Suppressor macrophage treated with lipopolysaccharide for 4 hours (primary cell): ENCODE measurements at regions not wholly inside any gene's neighbourhood (a gene's known extent, or its start where the extent isn't known, plus 50 kb on each side); places are given as distances from the start of the nearest gene placed in this dataset.
"Not testable (repeated sequence)": the region's sequence is repeated elsewhere in the genome, so short reads cannot be mapped to it uniquely, and the experiment has no call there.

Source experiments
- DNase-seq: peaks from one replicate; pipeline ENCODE4 v3.0.0-alpha.2; 2020

DNA sequence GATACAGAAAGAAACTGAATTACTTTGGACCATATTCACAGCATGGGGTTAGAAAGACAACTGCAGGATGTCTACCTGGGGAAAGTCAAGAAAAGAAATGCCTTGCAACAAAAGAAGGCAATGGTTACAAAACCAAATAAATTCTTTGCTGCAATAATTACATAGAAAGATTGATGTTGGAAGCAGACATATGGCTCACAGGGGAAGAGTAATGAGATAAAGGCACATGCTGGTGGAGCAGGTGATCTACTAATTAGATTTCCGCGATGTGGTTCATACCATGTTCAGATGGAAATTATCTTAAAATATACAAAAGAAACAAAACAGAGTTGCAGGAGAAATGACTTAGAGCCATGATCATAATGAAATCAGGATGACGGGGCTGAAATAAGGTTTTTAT is 718.8 kb upstream of the PKDCC start:
- no peak for DNase-seq

DNA sequence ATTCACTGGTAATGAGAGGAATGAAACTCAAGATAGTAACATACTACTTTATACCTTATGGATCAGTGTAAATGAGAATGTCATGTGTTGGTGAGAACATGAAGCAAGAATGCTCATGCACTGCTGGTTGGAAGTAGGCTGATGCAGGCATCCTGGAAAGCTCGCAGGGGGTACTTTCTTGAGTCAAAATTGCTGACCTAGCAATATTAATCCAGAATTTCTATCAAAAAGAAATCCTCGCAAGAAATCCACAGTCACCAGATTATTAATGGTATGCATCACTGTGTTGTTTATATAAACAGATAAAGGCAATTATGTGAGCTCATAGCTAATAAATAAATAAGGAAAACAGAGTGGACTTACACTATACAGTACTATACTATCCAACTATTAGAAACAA is 713.7 kb upstream of the PKDCC start:
- DNase-seq = no peak

DNA sequence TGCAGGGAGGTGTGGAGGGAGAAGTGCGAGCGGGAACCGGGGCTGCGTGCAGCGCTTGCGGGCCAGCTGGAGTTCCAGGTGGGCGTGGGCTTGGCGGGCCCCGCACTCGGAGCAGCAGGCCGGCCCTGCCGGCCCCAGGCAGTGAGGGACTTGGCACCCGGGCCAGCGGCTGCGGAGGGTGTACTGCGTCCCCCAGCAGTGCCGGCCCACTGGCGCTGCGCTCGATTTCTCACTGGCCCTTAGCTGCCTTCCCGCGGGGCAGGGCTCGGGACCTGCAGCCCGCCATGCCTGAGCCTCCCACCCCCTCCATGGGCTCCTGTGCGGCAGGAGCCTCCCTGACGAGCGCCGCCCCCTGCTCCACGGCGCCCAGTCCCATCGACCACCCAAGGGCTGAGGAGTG is 712.2 kb upstream of the PKDCC start:
- DNase-seq = not testable (repeated sequence)

DNA sequence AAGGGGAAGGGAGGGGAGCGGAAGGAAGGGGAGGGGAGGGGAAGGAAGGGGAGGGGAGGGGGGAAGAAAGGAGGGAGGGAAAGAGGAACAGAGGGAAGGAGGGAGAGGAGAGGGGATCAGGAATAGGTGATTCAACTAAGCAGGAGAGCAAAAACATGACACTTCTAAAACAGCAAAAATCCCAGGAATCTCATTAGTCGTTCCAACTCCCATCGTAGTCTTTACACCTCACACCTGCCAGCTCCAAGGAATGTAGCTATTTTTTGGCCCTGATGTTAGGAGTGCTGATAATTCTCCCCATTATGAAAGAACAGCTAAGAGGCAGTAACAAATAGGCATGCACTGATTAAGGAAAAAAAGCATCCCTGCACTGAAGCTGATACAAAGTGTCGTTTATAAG is 709.9 kb upstream of the PKDCC start:
- DNase-seq = no peak

DNA sequence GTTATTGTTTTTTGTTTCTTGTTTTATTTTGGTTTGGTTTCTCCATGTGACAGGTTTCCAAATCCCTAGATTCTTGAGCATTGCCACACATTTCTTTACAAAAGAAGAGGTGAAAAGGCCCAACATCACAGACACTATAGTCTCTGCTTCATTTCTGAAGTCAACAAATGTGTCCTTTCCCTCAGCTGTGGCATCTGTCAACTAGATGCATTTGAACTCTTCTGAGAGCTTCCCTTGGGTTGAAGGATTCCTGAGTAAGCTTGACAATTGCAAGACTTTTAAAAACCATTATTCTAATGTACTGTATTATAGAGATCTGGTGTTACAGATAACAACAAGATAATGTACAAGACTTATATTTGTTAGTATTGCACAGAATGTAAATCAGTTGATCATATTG is 703.3 kb upstream of the PKDCC start:
- no peak for DNase-seq

DNA sequence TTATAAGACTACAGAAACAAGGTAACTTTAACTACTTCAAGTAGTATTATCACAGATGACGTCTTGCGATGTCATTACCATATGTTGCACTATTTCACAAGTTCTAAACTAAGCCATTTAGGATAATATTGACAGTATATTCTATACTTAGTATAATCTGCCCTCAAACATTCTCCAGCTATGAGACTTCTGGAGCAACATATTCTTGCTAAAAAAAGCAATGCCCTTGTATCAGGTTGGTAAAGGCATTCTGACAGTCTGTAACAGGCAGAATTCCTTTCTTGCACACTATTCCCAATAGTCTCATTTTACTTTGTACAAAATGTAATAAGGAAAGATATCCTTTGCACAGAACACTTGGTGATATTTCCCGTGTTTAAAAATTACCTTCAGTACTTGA is 694.8 kb upstream of the PKDCC start:
- DNase-seq = no peak

DNA sequence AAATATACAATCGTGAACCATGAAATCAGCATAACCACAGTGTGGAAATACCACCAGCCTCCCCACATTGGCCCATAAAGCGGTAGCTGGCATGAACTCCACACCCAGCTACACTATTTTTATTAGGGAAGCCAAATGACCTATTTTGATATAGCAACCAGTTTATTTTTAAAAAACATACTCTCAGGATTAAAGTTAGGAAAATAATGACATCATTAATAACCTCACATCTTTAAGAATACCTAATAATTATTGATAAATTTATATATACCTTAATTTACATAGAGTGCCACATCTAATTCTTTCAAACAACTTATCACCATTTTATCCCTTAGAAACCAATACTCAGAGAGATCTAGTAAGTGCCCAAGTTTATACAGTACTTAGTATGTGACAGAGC is 692.0 kb upstream of the PKDCC start:
- no peak for DNase-seq

DNA sequence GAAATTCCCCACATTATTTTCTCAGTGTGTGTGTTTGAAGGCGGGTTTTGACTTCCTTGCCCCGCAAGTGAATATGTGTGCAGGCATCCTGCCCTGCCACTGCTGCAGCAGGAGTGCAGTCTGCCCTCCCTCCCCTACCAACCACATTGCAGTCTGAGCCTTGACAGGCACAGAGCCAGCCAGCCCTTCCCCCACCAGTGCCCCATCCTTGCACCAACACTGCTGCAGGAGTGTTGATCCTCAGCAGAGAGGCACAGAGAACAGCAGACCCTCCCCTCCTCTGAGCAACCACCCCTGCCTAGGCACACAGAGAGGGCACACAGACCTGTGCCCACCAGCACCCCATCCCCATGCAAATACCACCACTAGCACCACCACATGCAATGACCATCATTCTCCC is 683.0 kb upstream of the PKDCC start:
- DNase-seq = no peak

DNA sequence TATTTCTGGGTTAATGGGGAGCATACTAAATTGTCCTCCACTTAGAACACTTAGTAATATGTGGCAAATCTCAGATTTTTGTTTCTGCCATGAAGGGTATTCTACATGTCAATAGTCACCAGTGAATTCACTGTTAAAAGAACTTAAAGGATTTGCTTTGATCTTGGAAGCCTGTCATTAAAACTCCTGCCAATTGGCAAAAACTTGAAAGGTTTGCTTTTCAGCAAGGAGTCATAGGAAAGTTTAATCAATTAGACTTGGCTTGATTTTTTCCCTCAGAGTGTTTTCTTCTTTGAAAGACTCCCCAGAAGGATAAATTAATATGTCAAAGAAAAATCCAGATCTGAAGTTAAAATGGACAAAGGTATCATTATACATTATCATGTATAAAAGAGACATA is 671.9 kb upstream of the PKDCC start:
- no peak for DNase-seq

DNA sequence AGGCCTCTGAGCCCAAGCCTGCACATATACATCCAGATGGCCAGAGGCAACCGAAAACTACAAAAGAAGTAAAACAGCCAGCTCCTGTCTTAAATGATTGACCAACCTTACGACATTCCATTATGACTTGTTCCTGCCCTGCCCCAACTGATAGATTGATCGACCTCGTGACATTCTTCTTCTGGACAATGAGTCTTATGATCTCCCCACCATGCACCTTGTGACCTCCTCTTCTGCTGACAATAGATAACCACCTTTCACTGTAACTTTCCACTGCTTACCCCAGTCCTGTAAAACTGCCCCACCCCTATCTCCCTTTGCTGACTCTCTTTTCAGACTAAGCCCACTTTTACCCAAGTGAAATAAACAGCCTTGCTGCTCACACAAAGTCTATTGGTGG is 670.0 kb upstream of the PKDCC start:
- no peak for DNase-seq

DNA sequence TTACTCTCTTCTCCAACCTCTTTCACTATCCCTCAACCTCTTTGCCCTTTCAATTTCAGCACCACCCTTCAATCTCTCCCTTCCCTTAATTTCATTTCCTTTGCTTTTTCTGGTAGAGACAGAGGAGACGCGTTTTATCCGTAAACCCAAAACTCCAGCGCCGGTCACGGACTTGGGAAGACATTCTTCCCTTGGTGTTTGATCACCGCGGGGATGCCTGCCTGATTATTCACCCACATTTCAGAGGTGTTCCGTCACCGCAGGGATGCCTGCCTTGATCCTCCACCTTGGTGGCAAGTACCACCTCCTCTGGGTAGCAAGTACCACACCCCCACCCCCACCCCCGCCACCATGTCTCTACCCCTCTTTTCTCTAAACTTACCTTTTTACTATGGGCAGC is 669.4 kb upstream of the PKDCC start:
- no peak for DNase-seq

DNA sequence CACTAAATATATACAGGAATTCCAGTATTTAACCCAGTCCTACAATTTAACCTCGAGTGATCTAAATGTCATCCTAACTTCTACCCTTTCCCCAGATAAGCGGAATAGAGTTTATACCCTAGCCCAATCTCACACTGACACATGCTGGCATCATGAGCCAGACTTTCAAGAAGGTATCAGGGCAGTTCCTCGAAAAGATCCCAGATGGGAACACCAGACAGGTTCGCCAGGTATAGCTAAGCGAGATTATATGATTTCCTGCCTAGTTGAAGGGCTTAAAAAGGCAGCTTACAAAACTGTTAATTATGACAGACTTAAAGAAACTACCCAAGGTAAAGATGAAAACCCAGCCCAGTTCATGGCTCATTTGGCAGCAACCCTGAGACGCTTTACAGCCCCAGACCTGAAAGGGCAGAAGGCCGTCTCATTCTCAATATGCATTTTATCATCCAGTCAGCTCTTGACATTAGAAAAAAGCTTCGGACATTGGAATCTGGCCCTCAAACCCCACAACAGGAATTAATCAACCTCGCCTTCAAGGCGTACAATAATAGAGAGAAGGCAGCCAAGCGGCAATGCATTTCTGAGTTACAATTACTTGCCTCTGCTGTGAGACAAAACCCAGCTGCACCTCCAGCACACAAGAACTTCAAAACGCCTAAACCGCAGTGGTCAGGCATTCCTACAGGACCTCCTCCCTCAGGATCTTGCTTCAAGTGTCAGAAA is 668.2 kb upstream of the PKDCC start:
- DNase-seq = no peak

DNA sequence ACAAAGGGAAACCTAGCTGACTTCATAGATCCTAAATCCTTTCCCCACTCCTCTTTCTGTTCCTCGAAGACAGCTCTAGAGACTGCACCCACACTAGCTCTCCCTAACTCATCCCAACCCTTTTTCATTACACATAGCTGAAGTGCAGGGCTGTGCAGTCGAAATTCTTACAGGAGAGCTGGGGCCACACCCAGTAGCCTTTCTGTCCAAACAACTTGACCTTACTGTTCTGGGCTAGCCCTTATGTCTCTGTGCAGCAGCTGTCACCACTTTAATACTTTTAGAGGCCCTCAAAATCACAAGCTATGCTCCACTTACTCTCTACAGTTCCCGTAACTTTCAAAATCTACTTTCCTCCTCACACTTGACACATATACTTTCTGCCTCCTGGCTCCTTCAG is 666.1 kb upstream of the PKDCC start:
- DNase-seq = no peak

DNA sequence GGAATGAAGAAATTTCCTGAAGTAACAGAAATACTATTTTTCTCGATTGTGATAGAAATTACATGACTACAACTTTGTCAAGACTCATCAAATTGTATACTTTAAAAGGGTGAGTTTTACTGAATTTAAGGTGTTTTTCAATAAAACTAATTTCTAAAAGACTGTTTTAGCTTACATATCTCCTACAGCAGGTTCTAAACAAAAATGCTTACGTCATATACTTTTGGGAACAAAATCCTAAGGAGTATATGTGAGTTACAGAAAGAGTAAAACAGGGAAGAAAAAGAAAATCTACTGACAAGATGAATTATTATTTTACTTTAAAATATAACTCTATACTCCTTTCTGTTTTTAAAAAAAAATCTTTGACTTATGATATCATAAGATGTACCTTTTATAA is 660.3 kb upstream of the PKDCC start:
- DNase-seq = no peak

DNA sequence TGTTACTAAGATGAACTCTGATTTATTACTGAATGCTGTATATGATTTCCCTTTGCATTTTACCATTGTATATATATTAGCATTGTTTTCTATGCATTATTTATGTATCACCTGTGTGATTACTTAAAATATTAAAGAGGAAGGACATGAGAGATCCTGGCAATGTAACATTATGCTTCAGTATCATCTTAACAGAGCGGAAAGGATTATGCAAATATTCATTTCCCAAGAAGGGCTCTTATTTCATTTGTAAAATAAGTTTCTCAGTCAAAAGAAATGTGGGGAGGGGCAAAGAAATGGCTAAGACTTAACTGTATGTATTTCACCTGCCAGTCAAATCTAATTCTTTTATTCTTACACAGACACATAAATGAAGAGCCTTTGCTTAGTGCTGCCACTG is 654.2 kb upstream of the PKDCC start:
- no peak for DNase-seq

DNA sequence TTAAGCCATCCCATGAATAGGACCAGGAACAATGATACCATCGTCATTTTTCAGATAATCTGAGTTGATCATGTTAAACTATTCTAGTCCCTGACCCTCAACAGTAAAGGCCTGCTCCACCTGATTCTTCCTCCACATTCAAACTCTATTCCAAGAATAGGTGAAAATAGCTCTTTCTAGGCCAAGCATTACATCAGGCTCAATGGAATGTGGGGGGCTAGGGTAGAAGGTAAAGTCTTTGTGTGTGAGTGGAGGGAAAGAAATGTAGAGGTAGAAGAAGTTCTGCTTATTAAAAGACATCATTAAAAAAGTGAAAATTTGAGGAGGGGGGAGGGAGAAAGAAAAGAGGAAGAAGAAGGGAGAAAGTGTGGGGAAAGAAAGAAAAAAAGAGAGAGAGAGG is 653.3 kb upstream of the PKDCC start:
- DNase-seq = no peak

DNA sequence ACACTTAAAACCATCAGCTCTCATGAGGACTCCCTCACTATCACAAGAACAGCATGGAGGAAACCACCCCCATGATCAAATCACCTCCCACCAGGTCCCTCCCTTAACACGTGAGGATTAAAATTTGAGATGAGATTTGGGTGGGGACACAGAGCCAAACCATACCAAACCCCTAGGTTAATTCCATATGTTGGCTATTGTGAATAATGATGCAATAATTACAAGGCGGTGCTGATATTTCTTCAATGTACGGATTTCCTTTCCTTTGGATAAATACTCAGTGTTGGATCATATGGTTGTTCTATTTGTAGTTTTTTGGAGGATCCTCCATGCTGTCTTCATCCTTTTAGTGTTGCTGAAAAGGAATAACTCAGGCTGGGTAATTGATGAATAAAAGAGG is 652.1 kb upstream of the PKDCC start:
- no peak for DNase-seq

DNA sequence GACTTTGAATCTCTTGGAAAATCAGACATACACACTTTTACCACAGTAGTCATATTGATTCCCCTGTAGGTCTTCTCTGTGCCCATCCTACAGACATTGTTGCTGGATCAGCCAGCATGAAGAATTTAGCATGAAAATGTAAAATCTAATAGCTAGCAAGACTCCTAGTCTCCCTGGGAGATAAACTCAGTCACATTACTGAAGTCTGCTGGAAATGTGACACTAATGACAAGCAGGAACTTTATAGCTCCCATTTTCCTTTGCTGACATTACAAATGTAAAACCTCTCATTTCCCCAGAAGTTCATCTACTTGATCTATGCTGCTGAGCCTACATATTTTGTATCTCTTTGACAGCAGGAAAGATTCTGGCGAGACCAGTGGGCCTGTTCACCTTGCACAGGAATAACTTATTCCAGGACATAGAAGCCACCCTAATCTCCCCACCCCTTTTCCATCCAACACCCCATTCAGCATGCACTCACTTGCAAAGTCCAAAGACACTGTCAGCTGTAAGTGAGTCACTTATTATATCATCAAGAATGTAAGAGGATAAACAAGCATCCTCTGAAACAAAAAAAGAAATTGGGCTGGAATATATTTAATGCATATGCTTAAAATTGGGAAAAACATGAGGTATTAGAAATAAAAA is 648.3 kb upstream of the PKDCC start:
- DNase-seq = no peak

DNA sequence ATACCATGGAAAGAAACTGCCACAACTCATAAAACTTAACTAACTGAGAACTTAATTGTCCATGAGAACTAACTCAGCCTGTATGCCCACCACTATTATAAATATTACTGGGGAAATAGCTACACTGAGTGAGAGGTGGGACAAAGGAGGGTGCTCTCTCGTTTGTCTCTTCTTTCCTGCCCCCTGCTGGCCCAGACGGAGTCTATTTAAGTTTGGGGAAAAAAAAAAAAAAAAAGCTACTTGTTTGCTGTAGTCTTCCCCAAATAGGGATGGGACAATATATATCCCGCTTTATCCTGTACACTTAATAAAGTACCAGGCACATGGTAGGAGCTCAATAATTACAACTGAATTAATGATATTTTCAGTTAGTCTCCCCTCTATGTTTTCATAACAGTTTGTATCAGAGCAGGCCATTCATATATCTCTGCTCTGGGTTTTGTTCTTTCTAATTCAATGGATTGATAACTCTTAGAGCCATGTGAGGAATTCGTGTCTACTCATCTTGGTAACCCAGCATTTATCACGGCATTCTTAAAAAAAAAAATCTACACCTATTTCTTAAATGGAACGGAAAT is 647.6 kb upstream of the PKDCC start:
- no peak for DNase-seq

DNA sequence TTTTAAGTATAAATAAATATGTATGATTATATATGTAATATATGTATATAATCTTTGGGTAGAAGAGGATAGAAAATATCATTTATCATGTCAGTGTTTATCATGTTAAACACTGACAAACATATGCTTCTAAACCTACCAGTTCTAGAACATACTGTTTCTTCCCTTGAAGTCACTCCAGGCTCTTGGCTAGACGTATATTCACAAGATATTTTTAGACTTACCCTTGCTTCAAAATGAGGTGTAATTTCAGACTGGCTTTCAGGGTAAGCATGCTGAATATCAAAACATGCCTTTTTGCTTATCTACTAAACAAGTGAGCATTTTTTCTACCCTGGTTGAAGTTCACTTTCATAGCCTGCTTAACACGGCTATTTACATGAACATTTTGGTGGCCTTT is 642.4 kb upstream of the PKDCC start:
- DNase-seq = no peak

DNA sequence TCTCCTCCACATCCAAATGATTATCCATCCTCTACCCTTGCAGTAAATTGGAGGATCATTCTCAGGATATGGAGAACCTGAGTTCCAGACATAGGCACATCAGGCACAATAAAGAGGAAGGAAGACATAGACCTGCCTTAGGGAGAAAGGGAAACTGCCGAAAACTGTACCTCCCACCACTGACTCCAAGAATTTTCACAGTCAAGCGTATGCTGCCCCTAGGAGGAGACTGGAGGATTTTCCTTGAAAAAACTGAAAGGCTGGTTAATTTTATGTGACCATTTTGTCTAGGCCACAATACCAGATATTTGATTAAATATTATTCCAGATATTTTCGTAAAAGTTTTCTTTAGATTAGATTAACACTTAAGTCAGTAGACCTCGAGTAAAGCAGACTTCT is 638.5 kb upstream of the PKDCC start:
- no peak for DNase-seq

DNA sequence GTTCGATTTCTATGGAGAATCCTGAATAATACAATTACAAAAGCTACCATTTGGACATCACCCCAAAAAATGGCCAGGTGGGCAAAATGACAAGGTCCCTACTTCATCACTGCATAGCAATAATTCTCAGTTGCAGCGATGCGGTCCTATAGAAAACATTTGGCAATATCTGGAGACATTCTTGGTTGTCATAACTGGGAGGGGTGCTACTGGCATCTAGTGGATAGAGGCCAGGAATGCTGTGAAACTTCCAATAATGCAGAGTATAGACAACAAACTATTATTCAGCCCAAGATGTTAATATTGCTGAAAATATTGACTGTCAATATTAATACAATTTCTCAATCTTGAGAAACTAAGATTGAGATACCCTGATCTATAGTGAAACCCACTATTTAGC is 637.8 kb upstream of the PKDCC start:
- no peak for DNase-seq

DNA sequence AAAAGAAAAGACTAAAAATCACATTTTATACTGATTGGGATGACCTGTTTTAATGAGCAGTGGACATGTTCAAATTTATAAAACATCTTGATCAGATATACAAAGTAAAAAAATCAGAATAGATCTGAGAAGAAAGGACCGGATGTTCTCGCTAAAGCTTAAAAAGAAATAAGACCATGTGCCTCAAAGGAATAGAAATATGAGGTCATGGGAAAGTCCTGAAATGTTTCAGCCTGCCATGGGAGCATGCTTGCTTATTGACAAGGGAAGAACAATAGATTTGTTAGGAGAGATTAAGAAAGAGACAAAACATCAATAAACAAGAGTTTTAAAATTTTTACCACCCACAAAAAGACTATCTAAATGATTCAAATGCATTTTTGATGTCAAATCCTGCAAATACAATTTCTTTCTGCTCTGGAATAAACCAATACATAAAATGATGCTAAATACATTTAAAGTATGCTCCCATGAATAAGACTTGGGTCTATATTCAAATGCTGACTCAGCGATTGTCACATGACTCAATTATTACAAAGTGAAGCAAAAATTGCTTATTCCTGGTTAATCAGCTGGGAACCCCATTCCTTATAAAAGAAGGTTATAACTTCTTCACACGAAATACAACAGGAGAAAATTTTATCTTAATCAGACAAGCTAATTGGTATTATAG is 633.9 kb upstream of the PKDCC start:
- peak; percentile 1 for DNase-seq
